Heart right ventricle (tissue), 16 donors: ENCODE measurements at regions not wholly inside any gene's neighbourhood (a gene's known extent, or its start where the extent isn't known, plus 50 kb on each side); places are given as distances from the start of the nearest gene placed in this dataset.
A peak's percentile ranks its signal among the peaks of the same experiment; 100 is the strongest.

Source experiments
- ATAC-seq, 8 donors: fragments of 200-7000 bp; cut with Tn5 transposase; one replicate each; pipeline ENCODE4 v1.9.1; 2020; ENCODE audit warnings: mild to moderate bottlenecking in 8 of 8, moderate library complexity in 8 of 8, moderate number of reproducible peaks in 1 of 8
- DNase-seq, 2 donors: peaks; one replicate each; pipeline ENCODE4 v3.0.0-alpha.2; 2020
- H3K27ac ChIP-seq, 10 donors: fragments of 200-600 bp; sonication (generic) in 2 of 10; one replicate each; pipeline versions ENCODE4 v1.5.0 to v1.8.0; 2020 to 2022; ENCODE audit warnings: mild to moderate bottlenecking in 3 of 10
- H3K27me3 ChIP-seq, 7 donors: fragments of 200-600 bp; one replicate each; pipeline ENCODE4 v1.8.0; 2021 to 2022; ENCODE audit warnings: mild to moderate bottlenecking in 2 of 7
- H3K36me3 ChIP-seq, 9 donors: fragments of 200-600 bp; sonication (generic) in 1 of 9; one replicate each; pipeline versions ENCODE4 v1.5.0 to v1.8.0; 2020 to 2022; ENCODE audit warnings: mild to moderate bottlenecking in 2 of 9
- H3K4me1 ChIP-seq, 9 donors: fragments of 200-600 bp; sonication (generic) in 1 of 9; one replicate each; pipeline versions ENCODE4 v1.5.0 to v1.8.0; 2020 to 2022; ENCODE audit warnings: mild to moderate bottlenecking in 4 of 9
- H3K4me3 ChIP-seq, 10 donors: fragments of 200-600 bp; sonication (generic) in 2 of 10; one replicate each; pipeline versions ENCODE4 v1.5.0 to v1.8.0; 2020 to 2022; ENCODE audit warnings: mild to moderate bottlenecking in 7 of 10, moderate library complexity in 2 of 10
- H3K9me3 ChIP-seq, 11 donors: fragments of 200-600 bp in 10 of 11; sonication (generic) in 2 of 11; one replicate each; pipeline versions ENCODE4 v1.5.0 to v1.8.0; 2013 to 2022; ENCODE audit warnings: mild to moderate bottlenecking in 2 of 11, control low read depth in 1 of 11, moderate library complexity in 1 of 11
- CTCF ChIP-seq, 9 donors: fragments of 200-600 bp; sonication (generic) in 2 of 9; IDR thresholded peaks; one replicate each; pipeline versions ENCODE4 v1.5.0 to v1.8.0; 2021 to 2022; ENCODE audit warnings: antibody characterized with exemption in 9 of 9, mild to moderate bottlenecking in 5 of 9, moderate library complexity in 1 of 9
- WGBS, 2 donors: extraction: QIAGEN DNeasy Blood & Tissue Kit; methylation state at CpG; one replicate each; pipeline ENCODE4 v1.1.7; 2013; ENCODE audit warnings: inconsistent platforms in 1 of 2; 5-methylcytosine and 5-hydroxymethylcytosine counted together
- intact Hi-C, 10 donors: fragments of 100-400 bp; cut with DNase I; formaldehyde crosslinking; loops; one replicate each; pipeline versions ENCODE4 v1.11.1 to v1.14.2; 2022
- donor health status: Arrhythmogenic right ventricular cardiomyopathy.
- donor health status: ischemic (EF 13 %, LVEDD 7.1; RV severe dilation, severe dysfunction).
- donor health status: healthy with polysubstance abuse.
- donor health status: DM: no; HTN: yes; CAD: no.
- donor health status: DM: no; HTN: no; CAD: no.
- donor health status: ischemic (EF 25% LVEDD 6.9; RV normal size, moderate dysfunction).
- donor health status: ischemic (EF 25% LVEDD 5.7; RV mildly dilated, moderate dysfunction).
- donor health status: healthy.
- donor health status: DM: yes; HTN: yes; CAD: no.
- donor health status: Ischemic cardiomyopathy.
- donor health status: ischemic (EF 35%, LVEDD 5.7; RV mildly dilated, moderate dysfunction).
- donor health status: nonischemic (EF 11% LVEDD 7.7; RV severe dilation, severe dysfunction).
- donor health status: DM: yes; HTN: yes; CAD: no.
- donor health status: PGD.
- donor health status: ischemic (EF 29% LVEDD 5.4; RV normal size, mild dysfunction).
- donor health status: nonischemic (EF 23%, LVEDD 6.1; RV moderate dilation, normal function).

DNA sequence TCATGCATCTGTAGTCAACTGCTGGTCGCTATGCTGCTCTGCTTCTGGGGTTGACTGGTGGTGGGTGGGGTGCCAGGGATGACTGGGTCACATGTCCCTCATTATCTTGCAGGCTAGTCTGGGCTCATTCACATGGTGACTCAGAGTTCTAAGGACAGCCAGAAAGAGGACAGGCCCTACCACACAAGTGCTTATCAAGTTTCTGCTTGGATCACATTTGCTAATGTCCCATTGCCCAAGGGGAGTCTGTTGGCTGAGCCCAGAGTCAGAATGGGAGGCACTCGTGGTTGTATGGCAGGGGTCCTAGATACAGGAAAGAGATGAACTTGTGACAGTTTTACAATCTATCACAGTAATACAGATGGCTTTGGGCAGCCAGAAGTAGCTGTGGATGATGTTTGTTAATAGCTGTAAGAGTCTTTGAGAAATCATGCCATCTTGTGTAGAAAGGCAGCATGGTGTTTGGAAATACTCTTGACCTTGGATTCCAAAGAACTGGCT, 221.3 kb downstream of the GPAT3 start:
- no peak overlapping the region for H3K27ac ChIP-seq
- H3K27me3 ChIP-seq = peaks cover 0 to 7% (median 0%) of the 10 kb centered on the region in 7 donors
- intact Hi-C loops = no loop called here
- H3K36me3 ChIP-seq = no peaks in the 10 kb centered on the region
- H3K9me3 ChIP-seq = no peaks in the 10 kb centered on the region
- 38 to 43% methylated on average over 2 of the region's 2 CpGs for WGBS, 2 donors
- DNase-seq (no peak), ATAC-seq (peak in 4 of 8 donors; percentile 33 to 75 (median 45))
- no peak for TF ChIP-seq CTCF (IDR thresholded peaks at IDR 0.05)
- H3K4me3 ChIP-seq = no peak overlapping the region
- no peaks in the 10 kb centered on the region for H3K4me1 ChIP-seq

DNA sequence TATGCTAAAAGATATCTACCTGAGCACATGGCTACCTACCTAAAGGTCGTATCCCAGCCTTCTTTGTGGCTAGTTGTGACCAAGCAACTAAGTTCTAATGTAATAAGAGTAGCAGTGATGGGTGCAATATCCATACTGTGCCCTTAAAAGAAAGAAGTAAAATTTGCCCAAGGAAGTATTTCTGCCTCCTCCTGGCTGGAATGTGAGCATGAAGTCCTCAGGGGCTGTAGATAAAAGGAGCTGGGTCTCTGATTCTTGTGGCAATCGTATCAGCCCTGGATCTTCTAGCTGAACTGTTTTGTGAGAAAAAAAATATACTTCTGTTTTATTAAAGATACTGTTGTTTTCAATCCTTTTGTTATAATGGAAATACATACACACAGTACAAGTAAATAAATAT, 217.4 kb downstream of the GPAT3 start:
- H3K27me3 ChIP-seq = no peaks in the 10 kb centered on the region
- ATAC-seq = no peak
- no peak for TF ChIP-seq CTCF (IDR thresholded peaks at IDR 0.05)
- no peak for DNase-seq
- no peak overlapping the region for H3K4me3 ChIP-seq
- intact Hi-C loops = no loop called here
- 47 to 55% methylated on average over 2 of the region's 2 CpGs for WGBS, 2 donors
- no peaks in the 10 kb centered on the region for H3K36me3 ChIP-seq
- H3K9me3 ChIP-seq = no peaks in the 10 kb centered on the region
- H3K27ac ChIP-seq = no peak overlapping the region
- no peaks in the 10 kb centered on the region for H3K4me1 ChIP-seq

DNA sequence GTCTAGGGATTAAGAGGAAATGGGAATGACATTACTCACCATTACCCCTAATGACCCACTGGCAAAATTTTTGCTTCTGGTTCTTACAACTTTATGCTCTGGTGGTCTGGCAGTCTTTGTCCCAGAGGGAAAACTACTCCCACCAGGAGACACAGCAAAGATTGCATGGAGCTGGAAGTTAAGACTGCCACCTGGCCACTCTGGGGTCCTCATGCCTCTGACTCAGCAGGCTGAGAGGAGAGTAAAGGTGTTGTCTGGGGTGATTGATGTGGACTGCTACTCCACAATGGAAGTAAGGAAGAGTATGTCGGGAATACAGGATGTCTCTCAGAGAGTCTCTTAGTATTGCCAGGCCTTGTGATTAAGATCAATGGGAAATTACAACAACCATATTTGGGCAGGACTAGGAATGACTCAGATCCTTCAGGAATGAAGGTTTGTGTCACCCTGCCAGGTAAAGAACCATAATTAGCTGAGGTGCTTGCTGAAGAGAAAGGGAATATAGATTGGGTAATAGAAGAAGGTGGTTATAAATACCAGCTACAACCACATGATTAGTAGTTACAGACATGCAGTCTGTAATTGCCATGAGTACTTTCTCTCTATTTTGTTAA, 215.5 kb downstream of the GPAT3 start:
- Histone ChIP-seq H3K4me1 (no peaks in the 10 kb centered on the region), H3K9me3 (no peaks in the 10 kb centered on the region), H3K4me3 (no peak overlapping the region), H3K27ac (no peak overlapping the region), H3K36me3 (no peaks in the 10 kb centered on the region), H3K27me3 (no peaks in the 10 kb centered on the region)
- DNase-seq (no peak), ATAC-seq (no peak)
- WGBS, 2 donors = 65 to 80% methylated on average over 1 of the region's 1 CpG
- no peak for TF ChIP-seq CTCF (IDR thresholded peaks at IDR 0.05)
- intact Hi-C loops = no loop called here

GRCh38 chr4:83748711-83749110, 212.8 kb downstream of the GPAT3 start:
- DNase-seq = no peak
- H3K36me3 ChIP-seq = no peaks in the 10 kb centered on the region
- H3K27me3 ChIP-seq = no peaks in the 10 kb centered on the region
- intact Hi-C loops = no loop called here
- no peak overlapping the region for H3K27ac ChIP-seq
- WGBS, 2 donors = 90 to 94% methylated on average over 2 of the region's 2 CpGs
- H3K4me1 ChIP-seq = no peaks in the 10 kb centered on the region
- ATAC-seq = no peak
- TF ChIP-seq CTCF (IDR thresholded peaks at IDR 0.05) = no peak
- no peaks in the 10 kb centered on the region for H3K9me3 ChIP-seq
- no peak overlapping the region for H3K4me3 ChIP-seq
